ENCODE measurements at regions not wholly inside any gene's neighbourhood (a gene's known extent, or its start where the extent isn't known, plus 50 kb on each side); places are given as distances from the start of the nearest gene placed in this dataset.

DNA sequence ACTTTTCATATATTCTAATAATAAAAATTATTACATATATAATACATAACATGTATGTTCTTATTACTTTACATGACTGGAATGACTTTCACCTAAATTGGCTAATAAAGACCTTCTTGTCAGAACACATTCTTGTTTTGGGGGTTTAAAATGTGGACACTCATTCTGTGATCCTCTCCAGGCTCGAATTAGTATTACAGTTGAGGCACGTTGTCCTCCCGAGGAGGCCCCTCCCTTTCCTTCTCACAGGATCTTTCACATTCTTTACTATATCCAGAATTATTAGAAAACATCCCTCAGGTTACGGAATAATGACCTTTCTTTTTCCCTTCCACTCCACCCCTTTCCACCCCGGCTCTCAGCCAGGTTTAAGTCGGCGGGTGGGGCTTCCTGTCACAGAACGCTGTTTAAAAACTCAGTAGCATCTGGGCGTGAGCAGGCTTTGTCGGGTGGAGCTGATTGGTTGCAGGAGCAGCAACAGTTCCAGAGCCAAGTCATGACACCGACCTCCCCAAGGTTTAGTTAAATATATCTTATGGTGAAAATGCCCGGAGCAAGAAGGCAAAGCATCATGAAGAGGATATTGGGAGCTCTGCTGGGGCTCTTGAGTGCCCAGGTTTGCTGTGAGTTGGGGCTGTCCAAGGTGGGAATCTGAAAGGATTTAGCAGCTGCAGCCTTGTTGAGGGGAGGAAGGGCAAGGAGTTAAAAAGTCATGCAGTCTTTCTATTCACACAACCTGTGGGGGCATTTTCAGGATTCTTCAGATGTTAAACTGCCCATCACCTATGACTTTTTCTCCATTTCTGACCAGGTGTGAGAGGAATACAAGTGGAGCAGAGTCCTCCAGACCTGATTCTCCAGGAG, 396.7 kb upstream of the OR4E1 start:
- H3K27ac ChIP-seq, result no peak overlapping the region
- no peak for TF ChIP-seq CTCF (conservative IDR thresholded peaks at IDR 0.05)
- no peak for TF ChIP-seq ZFX (IDR thresholded peaks at IDR 0.05)

- no peak for TF ChIP-seq CTCF (conservative IDR thresholded peaks at IDR 0.05)
- no peak for TF ChIP-seq ZFX (IDR thresholded peaks at IDR 0.05)
- H3K27ac ChIP-seq, result no peak overlapping the region
These were observed 391.7 kb upstream of the OR4E1 start for GRCh38 chr14:22065347-22065746.

- TF ChIP-seq ZFX (IDR thresholded peaks at IDR 0.05), result no peak
- no peak for TF ChIP-seq CTCF (conservative IDR thresholded peaks at IDR 0.05)
- H3K27ac ChIP-seq, result no peak overlapping the region
These were observed 385.6 kb upstream of the OR4E1 start for GRCh38 chr14:22059201-22059600.

GRCh38 chr14:22052795-22053194, 379.2 kb upstream of the OR4E1 start:
- TF ChIP-seq CTCF (conservative IDR thresholded peaks at IDR 0.05), result no peak
- no peak for TF ChIP-seq ZFX (IDR thresholded peaks at IDR 0.05)
- no peak overlapping the region for H3K27ac ChIP-seq

GRCh38 chr14:22047115-22047514, 373.5 kb upstream of the OR4E1 start:
- TF ChIP-seq CTCF (conservative IDR thresholded peaks at IDR 0.05) (peak; percentile 48), ZFX (IDR thresholded peaks at IDR 0.05) (no peak)

GRCh38 chr14:22046063-22046462, 372.4 kb upstream of the OR4E1 start:
- TF ChIP-seq CTCF (conservative IDR thresholded peaks at IDR 0.05), result no peak
- TF ChIP-seq ZFX (IDR thresholded peaks at IDR 0.05), result no peak

More at GRCh38 chr14:22047115-22047514, 373.5 kb upstream of the OR4E1 start:
- H3K27ac ChIP-seq, result no peak overlapping the region

DNA sequence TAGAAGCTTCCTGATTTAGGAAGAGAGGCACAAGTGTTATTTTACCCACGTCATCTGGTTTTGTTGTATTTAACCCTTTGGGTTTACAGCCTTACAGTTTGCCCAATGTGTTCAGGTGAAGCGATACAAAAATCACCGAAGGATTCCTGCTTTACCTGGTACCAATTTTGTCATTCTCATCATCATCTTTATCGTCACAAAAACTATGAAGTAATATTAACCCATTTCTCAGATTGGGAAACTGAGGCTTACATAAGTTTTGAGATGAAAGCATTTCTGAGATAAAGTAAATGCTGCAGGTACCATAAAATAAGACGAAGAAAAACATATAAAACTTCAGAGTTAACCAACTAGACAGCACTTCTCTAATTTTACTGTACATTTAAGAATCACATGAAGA, 370.6 kb upstream of the OR4E1 start:
- TF ChIP-seq CTCF (conservative IDR thresholded peaks at IDR 0.05) (no peak), ZFX (IDR thresholded peaks at IDR 0.05) (no peak)
- H3K27ac ChIP-seq, result no peak overlapping the region

More at GRCh38 chr14:22046063-22046462, 372.4 kb upstream of the OR4E1 start:
- no peak overlapping the region for H3K27ac ChIP-seq

Data from C4-2B (cell line).